Endodermal cell (in vitro differentiated cells): ENCODE measurements at regions not wholly inside any gene's neighbourhood (a gene's known extent, or its start where the extent isn't known, plus 50 kb on each side); places are given as distances from the start of the nearest gene placed in this dataset.

ENCODE experiments used
- DNase-seq: peaks from one replicate; pipeline ENCODE4 v3.0.0-alpha.2; 2017
- H3K27ac ChIP-seq: 2 replicates; pipeline ENCODE4 v1.5.1; 2013; ENCODE audit warnings: mild to moderate bottlenecking, low read depth, low read length, moderate library complexity
- H3K27me3 ChIP-seq: 2 replicates; pipeline ENCODE4 v1.6.1; 2013; ENCODE audit warnings: mild to moderate bottlenecking, low read length, moderate library complexity; ENCODE audit not compliant: insufficient read depth, control insufficient read depth, poor library complexity, severe bottlenecking
- H3K36me3 ChIP-seq: 2 replicates; pipeline ENCODE4 v1.7.0; 2013; ENCODE audit warnings: mild to moderate bottlenecking, low read length, moderate library complexity; ENCODE audit not compliant: control insufficient read depth, insufficient read depth
- H3K4me1 ChIP-seq: one replicate; pipeline ENCODE4 v1.7.0; 2013; ENCODE audit warnings: low read length; ENCODE audit not compliant: control insufficient read depth, insufficient read depth
- H3K4me3 ChIP-seq: 2 replicates; pipeline ENCODE4 v1.5.1; 2013; ENCODE audit warnings: mild to moderate bottlenecking, low read length, moderate library complexity
- H3K9ac ChIP-seq: 2 replicates; pipeline ENCODE4 v1.6.1; 2013; ENCODE audit warnings: mild to moderate bottlenecking, low read length, moderate library complexity; ENCODE audit not compliant: poor library complexity, severe bottlenecking; ENCODE audit errors: extremely low read depth
- H3K9me3 ChIP-seq: 2 replicates; pipeline ENCODE4 v1.6.1; 2013; ENCODE audit warnings: mild to moderate bottlenecking, low read length, moderate library complexity; ENCODE audit not compliant: control insufficient read depth
- H3K27ac Mint-ChIP-seq: 2 replicates; pipeline ENCODE4 v1.8.0; 2020; ENCODE audit warnings: mixed read lengths
- H3K27me3 Mint-ChIP-seq: 2 replicates; pipeline ENCODE4 v1.8.0; 2021; ENCODE audit warnings: mild to moderate bottlenecking, mixed read lengths; ENCODE audit not compliant: insufficient read depth
- H3K36me3 Mint-ChIP-seq: 2 replicates; pipeline ENCODE4 v1.8.0; 2020; ENCODE audit warnings: low read depth, mixed read lengths
- H3K4me1 Mint-ChIP-seq: 2 replicates; pipeline ENCODE4 v1.8.0; 2020; ENCODE audit warnings: mixed read lengths
- H3K4me3 Mint-ChIP-seq: 2 replicates; pipeline ENCODE4 v1.8.0; 2020; ENCODE audit warnings: mild to moderate bottlenecking, moderate library complexity, mixed read lengths
- H3K9me3 Mint-ChIP-seq: 2 replicates; pipeline ENCODE4 v1.8.0; 2020; ENCODE audit warnings: mild to moderate bottlenecking, mixed read lengths
- WGBS, 2 experiments: methylation state at CpG; one replicate each; pipeline versions ENCODE4 v1.1.5 to v1.1.7; 2013; ENCODE audit warnings: missing lambda C conversion rate in 2 of 2, mixed read lengths in 1 of 2; ENCODE audit not compliant: insufficient coverage in 1 of 2, insufficient read length in 1 of 2; 5-methylcytosine and 5-hydroxymethylcytosine counted together
- TF ChIP-seq, protein P1 (sequence below): fragments of 200-600 bp; sonication (generic); conservative IDR thresholded peaks from 2 replicates; pipeline ENCODE4 v1.5.0; 2021; ENCODE audit warnings: antibody characterized with exemption, mild to moderate bottlenecking

DNA sequence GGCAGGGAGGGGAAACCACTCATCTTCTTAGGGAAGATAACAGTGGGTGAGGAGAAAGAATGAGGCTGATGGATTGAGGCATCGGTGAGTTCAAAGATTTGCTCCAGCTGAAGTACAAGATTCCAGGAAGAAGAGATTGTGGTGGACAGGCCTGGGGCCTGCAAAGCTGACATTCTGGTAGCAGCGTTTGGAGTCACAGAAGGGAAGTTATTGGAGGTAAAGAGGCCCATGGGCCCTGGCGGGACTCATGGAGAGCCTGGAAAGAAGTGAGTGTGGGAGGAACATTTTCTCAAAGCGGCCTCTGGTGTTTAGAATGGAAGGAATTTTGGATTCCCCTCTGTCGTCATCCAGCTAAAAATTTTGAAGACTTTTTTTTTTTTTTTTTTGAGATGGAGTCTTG lies 160.0 kb upstream of the KLF6 start:
- Mint-ChIP-seq H3K36me3 (no peaks in the 10 kb centered on the region), H3K9me3 (no peaks in the 10 kb centered on the region), H3K27ac (no peak overlapping the region), H3K4me3 (no peak overlapping the region), H3K4me1 (peaks cover 35% of the 10 kb centered on the region), H3K27me3 (no peaks in the 10 kb centered on the region)
- Histone ChIP-seq H3K36me3 (no peaks in the 10 kb centered on the region), H3K27me3 (no peaks in the 10 kb centered on the region), H3K4me3 (peak overlapping the region; percentile 53), H3K9me3 (peaks cover 5% of the 10 kb centered on the region), H3K27ac (no peak overlapping the region), H3K9ac (no peak overlapping the region), H3K4me1 (peaks cover 12% of the 10 kb centered on the region)
- TF ChIP-seq, protein P1, sequence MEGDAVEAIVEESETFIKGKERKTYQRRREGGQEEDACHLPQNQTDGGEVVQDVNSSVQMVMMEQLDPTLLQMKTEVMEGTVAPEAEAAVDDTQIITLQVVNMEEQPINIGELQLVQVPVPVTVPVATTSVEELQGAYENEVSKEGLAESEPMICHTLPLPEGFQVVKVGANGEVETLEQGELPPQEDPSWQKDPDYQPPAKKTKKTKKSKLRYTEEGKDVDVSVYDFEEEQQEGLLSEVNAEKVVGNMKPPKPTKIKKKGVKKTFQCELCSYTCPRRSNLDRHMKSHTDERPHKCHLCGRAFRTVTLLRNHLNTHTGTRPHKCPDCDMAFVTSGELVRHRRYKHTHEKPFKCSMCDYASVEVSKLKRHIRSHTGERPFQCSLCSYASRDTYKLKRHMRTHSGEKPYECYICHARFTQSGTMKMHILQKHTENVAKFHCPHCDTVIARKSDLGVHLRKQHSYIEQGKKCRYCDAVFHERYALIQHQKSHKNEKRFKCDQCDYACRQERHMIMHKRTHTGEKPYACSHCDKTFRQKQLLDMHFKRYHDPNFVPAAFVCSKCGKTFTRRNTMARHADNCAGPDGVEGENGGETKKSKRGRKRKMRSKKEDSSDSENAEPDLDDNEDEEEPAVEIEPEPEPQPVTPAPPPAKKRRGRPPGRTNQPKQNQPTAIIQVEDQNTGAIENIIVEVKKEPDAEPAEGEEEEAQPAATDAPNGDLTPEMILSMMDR: no peak
- no peak for DNase-seq
- 97 to 100% methylated on average over 4 to 5 of the region's 5 CpGs for WGBS, 2 experiments

DNA sequence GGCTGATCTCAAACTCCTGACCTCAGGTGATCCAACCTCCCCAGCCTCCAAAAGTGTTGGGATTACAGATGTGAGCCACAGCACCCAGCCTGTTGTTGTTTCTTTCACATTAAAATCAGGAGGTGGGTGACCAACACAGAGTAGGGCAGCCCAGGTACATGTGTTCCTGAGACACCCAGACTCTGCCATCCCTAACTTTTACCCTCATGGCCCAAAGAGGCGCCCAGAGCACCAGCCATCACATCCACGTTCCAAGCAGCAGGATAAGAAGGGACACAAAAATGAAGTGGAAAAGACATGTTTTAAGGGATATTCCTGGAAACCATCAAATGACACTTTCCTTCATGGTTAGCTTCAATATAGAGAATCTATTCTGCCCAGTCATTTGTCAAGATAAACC lies 159.6 kb upstream of the KLF6 start:
- no peak overlapping the region for H3K27ac Mint-ChIP-seq
- Histone ChIP-seq H3K27me3 (no peaks in the 10 kb centered on the region), H3K4me3 (peak overlapping the region; percentile 53), H3K4me1 (peaks cover 8% of the 10 kb centered on the region), H3K9me3 (peaks cover 5% of the 10 kb centered on the region), H3K27ac (no peak overlapping the region), H3K36me3 (no peaks in the 10 kb centered on the region), H3K9ac (no peak overlapping the region)
- no peaks in the 10 kb centered on the region for H3K9me3 Mint-ChIP-seq
- DNase-seq: no peak
- no peaks in the 10 kb centered on the region for H3K36me3 Mint-ChIP-seq
- 86% methylated on average over 2 of the region's 2 CpGs; no CpG with 5 or more reads in 1 of the 2 experiments for WGBS, 2 experiments
- H3K27me3 Mint-ChIP-seq: no peaks in the 10 kb centered on the region
- no peak overlapping the region for H3K4me3 Mint-ChIP-seq
- peaks cover 31% of the 10 kb centered on the region for H3K4me1 Mint-ChIP-seq
- TF ChIP-seq, protein P1: no peak

DNA sequence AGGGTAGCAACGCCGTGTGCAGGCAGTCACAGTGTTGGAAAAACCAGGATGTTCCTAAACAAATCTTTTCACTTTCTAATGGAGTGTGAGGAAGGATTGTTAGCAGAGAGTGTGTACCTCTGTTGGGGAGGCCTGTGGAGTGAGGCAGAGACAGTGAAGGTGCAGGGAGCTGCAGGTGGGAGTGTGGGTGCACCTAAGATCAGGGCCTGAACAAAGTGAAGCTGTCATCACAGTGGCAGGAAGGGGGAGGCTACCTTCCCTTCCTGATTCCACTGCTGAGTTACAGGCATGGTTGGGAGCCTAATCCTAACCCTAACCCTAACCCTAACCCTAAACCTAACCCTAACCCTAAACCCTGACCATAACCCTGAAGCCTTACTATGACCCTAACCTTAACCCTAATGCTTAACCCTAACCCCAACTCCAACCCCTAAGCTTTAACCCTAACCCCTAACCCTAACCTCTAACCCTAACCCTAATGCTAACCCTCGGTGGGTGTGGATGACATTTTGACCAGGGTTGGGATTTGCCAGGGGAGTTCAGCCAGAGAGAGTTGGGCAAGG lies 158.8 kb upstream of the KLF6 start:
- peak overlapping the region; percentile 76 for H3K4me3 ChIP-seq
- Mint-ChIP-seq H3K27ac (peak overlapping the region; percentile 20), H3K4me3 (no peak overlapping the region), H3K36me3 (no peaks in the 10 kb centered on the region), H3K9me3 (peaks cover 3% of the 10 kb centered on the region), H3K4me1 (peaks cover 31% of the 10 kb centered on the region), H3K27me3 (no peaks in the 10 kb centered on the region)
- peaks cover 7% of the 10 kb centered on the region for H3K4me1 ChIP-seq
- no peak overlapping the region for H3K27ac ChIP-seq
- H3K9me3 ChIP-seq: peaks cover 10% of the 10 kb centered on the region
- 89 to 95% methylated on average over 2 to 3 of the region's 3 CpGs for WGBS, 2 experiments
- no peaks in the 10 kb centered on the region for H3K27me3 ChIP-seq
- no peaks in the 10 kb centered on the region for H3K36me3 ChIP-seq
- no peak for DNase-seq
- H3K9ac ChIP-seq: peak overlapping the region; percentile 34
- TF ChIP-seq, protein P1: no peak
